Gastrocnemius medialis (tissue), 4 donors: ENCODE measurements at regions not wholly inside any gene's neighbourhood (a gene's known extent, or its start where the extent isn't known, plus 50 kb on each side); places are given as distances from the start of the nearest gene placed in this dataset.

ENCODE experiments used
- CTCF ChIP-seq, 5 experiments: fragments of 450-650 bp in 3 of 5; fragments of 200-600 bp in 2 of 5; sonication (generic) in 2 of 5; IDR thresholded peaks in 4 of 5; conservative IDR thresholded peaks in 1 of 5; 1 replicate in 4 of 5; 2 replicates in 1 of 5; pipeline ENCODE4 v1.5.1; 2016 to 2019; ENCODE audit warnings: antibody characterized with exemption in 5 of 5, mild to moderate bottlenecking in 3 of 5, moderate library complexity in 3 of 5
- POLR2A ChIP-seq, 2 donors: fragments of 450-650 bp; IDR thresholded peaks; one replicate each; pipeline ENCODE4 v1.6.1; 2017; ENCODE audit warnings: antibody characterized with exemption in 2 of 2, mild to moderate bottlenecking in 2 of 2, moderate library complexity in 2 of 2

- TF ChIP-seq CTCF (IDR thresholded peaks at IDR 0.05 in 4 of 5, conservative IDR thresholded peaks at IDR 0.05 in 1 of 5) (no peak), POLR2A (IDR thresholded peaks at IDR 0.05) (no peak)
These were observed 136.6 kb upstream of the DAB2 start for GRCh38 chr5:39561421-39561820.
